ENCODE measurements at regions not wholly inside any gene's neighbourhood (a gene's known extent, or its start where the extent isn't known, plus 50 kb on each side); places are given as distances from the start of the nearest gene placed in this dataset.

- no peak for TF ChIP-seq CTCF (conservative IDR thresholded peaks at IDR 0.05; ENCODE audit: low read length)
- TF ChIP-seq EZH2phosphoT487 (IDR thresholded peaks at IDR 0.05; ENCODE audit: borderline replicate concordance, low read depth, low read length) = no peak
These were observed 138.4 kb upstream of the ZP4 start for GRCh38 chr1:238029126-238029525.

Measured in OCI-LY7 (cell line).